ENCODE measurements at regions not wholly inside any gene's neighbourhood (a gene's known extent, or its start where the extent isn't known, plus 50 kb on each side); places are given as distances from the start of the nearest gene placed in this dataset.

DNA sequence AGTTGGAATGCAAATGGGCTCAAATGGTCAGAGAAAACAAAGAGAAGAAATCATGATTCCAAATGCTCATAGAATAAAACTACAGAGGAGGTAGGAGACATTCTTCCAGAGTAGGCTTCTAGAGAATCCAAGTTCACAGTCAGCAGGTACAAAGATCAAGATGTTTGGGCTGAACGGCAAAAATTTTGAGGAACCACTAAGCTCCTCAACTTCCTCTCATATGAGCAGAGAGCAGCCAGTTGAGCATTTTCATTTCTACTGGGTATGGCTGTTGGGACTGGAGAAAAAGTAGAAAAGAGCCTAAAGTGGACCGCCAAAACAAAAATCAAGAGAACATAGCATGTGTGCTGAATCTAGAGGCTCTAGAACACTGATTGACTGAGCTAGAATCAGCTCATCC is 73.8 kb upstream of the ARID2 start:
- H3K4me3 Mint-ChIP-seq: no peak overlapping the region
- no peak for DNase-seq
- H3K36me3 Mint-ChIP-seq: no peaks in the 10 kb centered on the region
- Histone ChIP-seq H3K36me3 (ENCODE audit: insufficient read depth, low read length) (no peaks in the 10 kb centered on the region), H3K4me1 (ENCODE audit: insufficient read depth, low read length) (no peaks in the 10 kb centered on the region), H3K27ac (ENCODE audit: low read depth, low read length) (no peak overlapping the region), H3K27me3 (ENCODE audit: insufficient read depth, low read length, poor library complexity, severe bottlenecking) (no peaks in the 10 kb centered on the region), H3K4me3 (ENCODE audit: low read length) (no peak overlapping the region), H3K9me3 (ENCODE audit: low read length) (no peaks in the 10 kb centered on the region)
- ChIA-PET POLR2A (interaction anchor here (1.3 kb wide), 2 partner anchors 70 to 72 kb away, joined by 5 to 7 read pairs; no protein-coding TSS in a partner anchor), CTCF (interaction anchor here (0.7 to 3.4 kb wide), 5 partner anchors 13 to 86 kb away, joined by 3 to 34 read pairs (median 3); partner anchors contain the start of gene ARID2)
- no peak overlapping the region for H3K27ac Mint-ChIP-seq
- peaks cover 0 to 15% of the 10 kb centered on the region in 2 donors for H3K27me3 Mint-ChIP-seq
- no peaks in the 10 kb centered on the region for H3K9me3 Mint-ChIP-seq
- H3K4me1 Mint-ChIP-seq: peaks cover 0 to 11% (median 0%) of the 10 kb centered on the region in 3 donors

DNA sequence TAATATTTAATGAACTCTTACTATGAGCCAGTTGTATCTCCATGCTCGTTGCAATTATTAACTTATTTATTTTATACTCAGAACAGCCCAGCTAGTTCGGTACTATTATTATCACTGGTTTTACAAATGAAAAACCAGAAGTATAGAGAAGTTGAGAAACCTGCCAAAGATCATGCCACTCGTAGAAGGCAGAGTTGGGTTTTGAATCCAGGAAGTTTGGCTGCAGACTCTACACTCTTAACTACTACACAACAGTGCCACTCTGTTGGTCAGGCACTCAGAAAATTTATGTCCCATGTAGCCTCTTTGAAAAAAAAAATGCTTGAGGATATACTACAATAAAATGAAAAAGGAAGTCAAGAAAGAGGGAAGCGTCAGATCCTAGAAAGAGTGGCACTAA is 71.5 kb upstream of the ARID2 start:
- no peaks in the 10 kb centered on the region for H3K27me3 ChIP-seq (ENCODE audit: insufficient read depth, low read length, poor library complexity, severe bottlenecking)
- no peaks in the 10 kb centered on the region for H3K36me3 Mint-ChIP-seq
- H3K27ac Mint-ChIP-seq: no peak overlapping the region
- CTCF ChIA-PET: interaction anchor here (0.7 to 0.9 kb wide), 2 partner anchors 39 to 114 kb away, joined by 3 read pairs; no protein-coding TSS in a partner anchor
- no peak overlapping the region for H3K4me3 Mint-ChIP-seq
- H3K4me1 ChIP-seq (ENCODE audit: insufficient read depth, low read length): no peaks in the 10 kb centered on the region
- no peak overlapping the region for H3K4me3 ChIP-seq (ENCODE audit: low read length)
- H3K9me3 ChIP-seq (ENCODE audit: low read length): no peaks in the 10 kb centered on the region
- peaks cover 2 to 15% of the 10 kb centered on the region in 2 donors for H3K27me3 Mint-ChIP-seq
- no peaks in the 10 kb centered on the region for H3K36me3 ChIP-seq (ENCODE audit: insufficient read depth, low read length)
- H3K4me1 Mint-ChIP-seq: peaks cover 0 to 11% (median 0%) of the 10 kb centered on the region in 3 donors
- POLR2A ChIA-PET: no interaction called here
- DNase-seq: no peak
- H3K9me3 Mint-ChIP-seq: no peaks in the 10 kb centered on the region
- no peak overlapping the region for H3K27ac ChIP-seq (ENCODE audit: low read depth, low read length)

- H3K9me3 ChIP-seq (ENCODE audit: low read length): no peaks in the 10 kb centered on the region
- H3K9me3 Mint-ChIP-seq: no peaks in the 10 kb centered on the region
- ChIA-PET POLR2A (no interaction called here), CTCF (no interaction called here)
- no peak for DNase-seq
- H3K27ac Mint-ChIP-seq: no peak overlapping the region
- no peak overlapping the region for H3K4me3 Mint-ChIP-seq
- peaks cover 0 to 9% (median 0%) of the 10 kb centered on the region in 3 donors for H3K4me1 Mint-ChIP-seq
- peaks cover 2 to 15% of the 10 kb centered on the region in 2 donors for H3K27me3 Mint-ChIP-seq
- no peaks in the 10 kb centered on the region for H3K4me1 ChIP-seq (ENCODE audit: insufficient read depth, low read length)
- H3K4me3 ChIP-seq (ENCODE audit: low read length): no peak overlapping the region
- H3K36me3 Mint-ChIP-seq: no peaks in the 10 kb centered on the region
- no peaks in the 10 kb centered on the region for H3K27me3 ChIP-seq (ENCODE audit: insufficient read depth, low read length, poor library complexity, severe bottlenecking)
- H3K27ac ChIP-seq (ENCODE audit: low read depth, low read length): no peak overlapping the region
- H3K36me3 ChIP-seq (ENCODE audit: insufficient read depth, low read length): no peaks in the 10 kb centered on the region
These were observed 69.2 kb upstream of the ARID2 start for GRCh38 chr12:45660330-45660729.

DNA sequence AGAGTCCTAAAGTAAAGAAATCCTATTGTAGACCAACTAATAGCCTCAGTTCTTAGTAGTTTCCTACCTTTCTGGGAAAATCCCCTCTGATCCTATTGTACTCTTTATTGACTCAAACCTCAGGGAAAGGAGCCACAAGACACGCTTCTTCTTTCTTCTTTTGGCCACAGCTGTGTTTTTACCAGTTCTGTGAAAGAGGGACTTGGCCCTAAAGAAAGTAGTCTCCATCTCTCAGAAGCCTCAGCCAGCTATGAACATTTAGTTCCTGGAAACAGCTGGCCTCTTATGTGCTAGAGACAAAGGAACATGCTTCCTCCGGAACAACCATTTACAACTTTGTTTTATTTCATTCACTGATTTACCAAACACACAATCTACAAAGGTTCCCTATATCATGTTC is 66.1 kb upstream of the ARID2 start:
- Histone ChIP-seq H3K27ac (ENCODE audit: low read depth, low read length) (no peak overlapping the region), H3K9me3 (ENCODE audit: low read length) (no peaks in the 10 kb centered on the region), H3K4me1 (ENCODE audit: insufficient read depth, low read length) (peaks cover 2% of the 10 kb centered on the region), H3K36me3 (ENCODE audit: insufficient read depth, low read length) (no peaks in the 10 kb centered on the region), H3K27me3 (ENCODE audit: insufficient read depth, low read length, poor library complexity, severe bottlenecking) (no peaks in the 10 kb centered on the region), H3K4me3 (ENCODE audit: low read length) (no peak overlapping the region)
- Mint-ChIP-seq H3K9me3 (no peaks in the 10 kb centered on the region), H3K27me3 (peaks cover 4 to 5% of the 10 kb centered on the region in 2 donors), H3K4me1 (peaks cover 5 to 10% (median 5%) of the 10 kb centered on the region in 3 donors), H3K27ac (no peak overlapping the region), H3K4me3 (no peak overlapping the region), H3K36me3 (no peaks in the 10 kb centered on the region)
- CTCF ChIA-PET: interaction anchor here (1.5 kb wide), 1 partner anchor 65 kb away, joined by 3 read pairs; no protein-coding TSS in a partner anchor
- POLR2A ChIA-PET: no interaction called here
- no peak for DNase-seq

GRCh38 chr12:45665941-45666340 is 63.6 kb upstream of the ARID2 start:
- H3K9me3 ChIP-seq (ENCODE audit: low read length): no peaks in the 10 kb centered on the region
- ChIA-PET POLR2A (no interaction called here), CTCF (no interaction called here)
- no peak overlapping the region for H3K27ac ChIP-seq (ENCODE audit: low read depth, low read length)
- Mint-ChIP-seq H3K4me1 (peaks cover 25 to 34% (median 28%) of the 10 kb centered on the region in 3 donors), H3K9me3 (no peaks in the 10 kb centered on the region), H3K36me3 (no peaks in the 10 kb centered on the region), H3K4me3 (no peak overlapping the region), H3K27ac (peak overlapping the region in 1 of 8 donors; percentile 8), H3K27me3 (peaks cover 0 to 4% of the 10 kb centered on the region in 2 donors)
- no peak for DNase-seq
- H3K4me1 ChIP-seq (ENCODE audit: insufficient read depth, low read length): peaks cover 26% of the 10 kb centered on the region
- H3K27me3 ChIP-seq (ENCODE audit: insufficient read depth, low read length, poor library complexity, severe bottlenecking): no peaks in the 10 kb centered on the region
- no peaks in the 10 kb centered on the region for H3K36me3 ChIP-seq (ENCODE audit: insufficient read depth, low read length)
- H3K4me3 ChIP-seq (ENCODE audit: low read length): no peak overlapping the region

GRCh38 chr12:45666396-45666795 is 63.1 kb upstream of the ARID2 start:
- no peak for DNase-seq
- Histone ChIP-seq H3K4me3 (ENCODE audit: low read length) (no peak overlapping the region), H3K4me1 (ENCODE audit: insufficient read depth, low read length) (peaks cover 30% of the 10 kb centered on the region), H3K9me3 (ENCODE audit: low read length) (no peaks in the 10 kb centered on the region), H3K27me3 (ENCODE audit: insufficient read depth, low read length, poor library complexity, severe bottlenecking) (no peaks in the 10 kb centered on the region), H3K36me3 (ENCODE audit: insufficient read depth, low read length) (no peaks in the 10 kb centered on the region), H3K27ac (ENCODE audit: low read depth, low read length) (no peak overlapping the region)
- CTCF ChIA-PET: no interaction called here
- no peaks in the 10 kb centered on the region for H3K36me3 Mint-ChIP-seq
- peaks cover 0 to 4% of the 10 kb centered on the region in 2 donors for H3K27me3 Mint-ChIP-seq
- peak overlapping the region in 1 of 8 donors; percentile 8 for H3K27ac Mint-ChIP-seq
- no peaks in the 10 kb centered on the region for H3K9me3 Mint-ChIP-seq
- H3K4me3 Mint-ChIP-seq: no peak overlapping the region
- peaks cover 27 to 37% (median 28%) of the 10 kb centered on the region in 3 donors for H3K4me1 Mint-ChIP-seq
- POLR2A ChIA-PET: no interaction called here

GRCh38 chr12:45666816-45667215 is 62.7 kb upstream of the ARID2 start:
- H3K4me1 Mint-ChIP-seq: peaks cover 27 to 37% (median 28%) of the 10 kb centered on the region in 3 donors
- H3K27ac ChIP-seq (ENCODE audit: low read depth, low read length): no peak overlapping the region
- H3K36me3 Mint-ChIP-seq: no peaks in the 10 kb centered on the region
- no peaks in the 10 kb centered on the region for H3K36me3 ChIP-seq (ENCODE audit: insufficient read depth, low read length)
- no peak overlapping the region for H3K27ac Mint-ChIP-seq
- no peaks in the 10 kb centered on the region for H3K9me3 ChIP-seq (ENCODE audit: low read length)
- DNase-seq: no peak
- no peaks in the 10 kb centered on the region for H3K9me3 Mint-ChIP-seq
- H3K4me3 Mint-ChIP-seq: no peak overlapping the region
- peaks cover 0 to 4% of the 10 kb centered on the region in 2 donors for H3K27me3 Mint-ChIP-seq
- POLR2A ChIA-PET: no interaction called here
- peaks cover 30% of the 10 kb centered on the region for H3K4me1 ChIP-seq (ENCODE audit: insufficient read depth, low read length)
- no peaks in the 10 kb centered on the region for H3K27me3 ChIP-seq (ENCODE audit: insufficient read depth, low read length, poor library complexity, severe bottlenecking)
- no peak overlapping the region for H3K4me3 ChIP-seq (ENCODE audit: low read length)
- CTCF ChIA-PET: no interaction called here

DNA sequence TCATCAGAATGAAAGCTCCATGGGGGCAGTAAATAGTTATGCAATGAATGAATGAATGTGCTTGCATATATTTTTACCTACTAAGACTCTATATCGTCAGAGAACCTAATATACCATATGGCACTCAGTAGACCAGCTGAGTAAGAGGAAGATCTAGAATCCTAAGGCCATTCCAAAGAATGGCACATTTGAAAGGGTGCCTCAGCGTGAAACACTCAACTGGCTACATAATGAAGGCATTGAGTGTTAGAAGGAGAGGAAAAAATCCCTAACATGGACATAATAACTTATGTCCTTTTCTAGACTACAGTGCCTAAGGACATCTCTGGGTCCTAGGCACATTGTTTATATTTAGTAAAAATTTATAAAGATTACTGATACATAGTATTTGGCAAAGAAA is 61.7 kb upstream of the ARID2 start:
- Histone ChIP-seq H3K36me3 (ENCODE audit: insufficient read depth, low read length) (no peaks in the 10 kb centered on the region), H3K27ac (ENCODE audit: low read depth, low read length) (no peak overlapping the region), H3K27me3 (ENCODE audit: insufficient read depth, low read length, poor library complexity, severe bottlenecking) (no peaks in the 10 kb centered on the region), H3K4me3 (ENCODE audit: low read length) (no peak overlapping the region), H3K4me1 (ENCODE audit: insufficient read depth, low read length) (peaks cover 30% of the 10 kb centered on the region), H3K9me3 (ENCODE audit: low read length) (no peaks in the 10 kb centered on the region)
- peaks cover 27 to 37% (median 28%) of the 10 kb centered on the region in 3 donors for H3K4me1 Mint-ChIP-seq
- H3K27me3 Mint-ChIP-seq: peaks cover 0 to 2% of the 10 kb centered on the region in 2 donors
- DNase-seq: no peak
- peak overlapping the region in 1 of 8 donors; percentile 46 for H3K27ac Mint-ChIP-seq
- CTCF ChIA-PET: interaction anchor here (2.0 to 3.5 kb wide), 3 partner anchors 13 to 58 kb away, joined by 4 to 21 read pairs (median 17); no protein-coding TSS in a partner anchor
- POLR2A ChIA-PET: interaction anchor here (0.6 to 2.9 kb wide), 2 partner anchors 60 to 71 kb away, joined by 4 to 29 read pairs; partner anchors contain the start of gene ARID2
- H3K9me3 Mint-ChIP-seq: no peaks in the 10 kb centered on the region
- no peaks in the 10 kb centered on the region for H3K36me3 Mint-ChIP-seq
- H3K4me3 Mint-ChIP-seq: no peak overlapping the region

Measured in CD8-positive, alpha-beta memory T cell (primary cell).